Upper lobe of right lung (tissue), 1 donor: ENCODE measurements at regions not wholly inside any gene's neighbourhood (a gene's known extent, or its start where the extent isn't known, plus 50 kb on each side); places are given as distances from the start of the nearest gene placed in this dataset.

Experiments
- ATAC-seq: fragments of 200-7000 bp; cut with Tn5 transposase; one replicate; pipeline ENCODE4 v1.9.1; 2020; ENCODE audit warnings: mild to moderate bottlenecking, moderate library complexity
- DNase-seq: peaks from one replicate; pipeline ENCODE4 v3.0.0-alpha.2; 2020
- H3K27ac ChIP-seq: fragments of 200-600 bp; one replicate; pipeline ENCODE4 v1.8.0; 2022
- H3K27me3 ChIP-seq: fragments of 200-600 bp; one replicate; pipeline ENCODE4 v1.8.0; 2022; ENCODE audit warnings: mild to moderate bottlenecking
- H3K36me3 ChIP-seq: fragments of 200-600 bp; one replicate; pipeline ENCODE4 v1.8.0; 2022
- H3K4me1 ChIP-seq: fragments of 200-600 bp; one replicate; pipeline ENCODE4 v1.8.0; 2022
- H3K4me3 ChIP-seq: fragments of 200-600 bp; one replicate; pipeline ENCODE4 v1.8.0; 2022; ENCODE audit warnings: mild to moderate bottlenecking
- H3K9me3 ChIP-seq: fragments of 200-600 bp; one replicate; pipeline ENCODE4 v1.8.0; 2022
- intact Hi-C: fragments of 100-400 bp; cut with DNase I; formaldehyde crosslinking; loops from one replicate; pipeline ENCODE4 v1.11.0; 2022
- TF ChIP-seq, protein P1 (sequence below): fragments of 200-600 bp; IDR thresholded peaks from one replicate; pipeline ENCODE4 v1.8.0; 2022; ENCODE audit warnings: antibody characterized with exemption
- donor health status: DM: no; HTN: yes; CAD: no; lungs with severe emphysema.

DNA sequence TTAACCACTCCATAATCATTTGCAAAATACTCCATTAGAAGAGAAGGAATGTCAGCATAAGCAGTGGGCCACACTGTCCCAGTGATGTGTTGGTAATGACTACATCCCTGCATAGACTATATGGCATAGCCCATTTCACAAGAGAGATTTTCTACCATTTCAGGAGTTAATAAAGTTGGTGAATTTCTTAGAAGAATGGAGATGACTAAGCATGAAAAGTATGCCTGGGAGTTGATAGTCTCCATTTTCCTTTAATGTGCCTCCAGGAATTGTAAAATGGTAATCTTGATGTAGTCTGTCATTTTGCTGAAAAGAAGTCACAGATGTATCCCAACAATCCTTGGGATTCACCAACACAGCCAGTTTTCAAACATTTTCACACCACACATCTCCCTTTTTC lies 608.8 kb upstream of the CHRM3 start:
- no peak overlapping the region for H3K27ac ChIP-seq
- H3K36me3 ChIP-seq: no peaks in the 10 kb centered on the region
- DNase-seq (no peak), ATAC-seq (no peak)
- H3K4me3 ChIP-seq: no peak overlapping the region
- intact Hi-C loops: no loop called here
- H3K27me3 ChIP-seq: no peaks in the 10 kb centered on the region
- no peaks in the 10 kb centered on the region for H3K4me1 ChIP-seq
- TF ChIP-seq, protein P1, sequence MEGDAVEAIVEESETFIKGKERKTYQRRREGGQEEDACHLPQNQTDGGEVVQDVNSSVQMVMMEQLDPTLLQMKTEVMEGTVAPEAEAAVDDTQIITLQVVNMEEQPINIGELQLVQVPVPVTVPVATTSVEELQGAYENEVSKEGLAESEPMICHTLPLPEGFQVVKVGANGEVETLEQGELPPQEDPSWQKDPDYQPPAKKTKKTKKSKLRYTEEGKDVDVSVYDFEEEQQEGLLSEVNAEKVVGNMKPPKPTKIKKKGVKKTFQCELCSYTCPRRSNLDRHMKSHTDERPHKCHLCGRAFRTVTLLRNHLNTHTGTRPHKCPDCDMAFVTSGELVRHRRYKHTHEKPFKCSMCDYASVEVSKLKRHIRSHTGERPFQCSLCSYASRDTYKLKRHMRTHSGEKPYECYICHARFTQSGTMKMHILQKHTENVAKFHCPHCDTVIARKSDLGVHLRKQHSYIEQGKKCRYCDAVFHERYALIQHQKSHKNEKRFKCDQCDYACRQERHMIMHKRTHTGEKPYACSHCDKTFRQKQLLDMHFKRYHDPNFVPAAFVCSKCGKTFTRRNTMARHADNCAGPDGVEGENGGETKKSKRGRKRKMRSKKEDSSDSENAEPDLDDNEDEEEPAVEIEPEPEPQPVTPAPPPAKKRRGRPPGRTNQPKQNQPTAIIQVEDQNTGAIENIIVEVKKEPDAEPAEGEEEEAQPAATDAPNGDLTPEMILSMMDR: no peak
- H3K9me3 ChIP-seq: no peaks in the 10 kb centered on the region

GRCh38 chr1:238776126-238776525 lies 610.2 kb upstream of the CHRM3 start:
- ATAC-seq (no peak), DNase-seq (no peak)
- Histone ChIP-seq H3K4me1 (no peaks in the 10 kb centered on the region), H3K27me3 (no peaks in the 10 kb centered on the region), H3K27ac (no peak overlapping the region), H3K9me3 (no peaks in the 10 kb centered on the region), H3K36me3 (no peaks in the 10 kb centered on the region), H3K4me3 (no peak overlapping the region)
- intact Hi-C loops: no loop called here
- TF ChIP-seq, protein P1: no peak

DNA sequence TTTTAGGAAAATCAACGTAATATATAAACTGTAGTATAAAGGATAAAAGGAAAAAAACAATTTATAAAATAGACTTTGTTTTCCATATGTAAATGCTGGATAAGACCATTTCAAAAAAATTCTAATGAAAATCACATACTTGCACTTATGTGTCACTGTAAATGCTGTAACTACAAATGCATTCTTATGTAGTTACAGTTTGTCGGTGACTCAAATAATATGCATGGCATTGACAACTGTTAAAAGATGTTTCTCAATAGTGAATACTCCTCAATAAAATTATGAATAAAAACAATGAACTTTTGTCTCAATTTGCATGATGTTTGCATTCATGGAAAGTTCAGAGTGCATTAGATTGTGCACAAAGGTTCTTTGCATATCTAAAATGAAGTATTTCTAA lies 614.0 kb upstream of the CHRM3 start:
- intact Hi-C loops: no loop called here
- Histone ChIP-seq H3K36me3 (no peaks in the 10 kb centered on the region), H3K27me3 (no peaks in the 10 kb centered on the region), H3K4me3 (no peak overlapping the region), H3K9me3 (no peaks in the 10 kb centered on the region), H3K4me1 (no peaks in the 10 kb centered on the region), H3K27ac (no peak overlapping the region)
- no peak for DNase-seq
- ATAC-seq: no peak
- TF ChIP-seq, protein P1: no peak

GRCh38 chr1:238767321-238767720 lies 619.0 kb upstream of the CHRM3 start:
- DNase-seq (no peak), ATAC-seq (no peak)
- H3K27me3 ChIP-seq: no peaks in the 10 kb centered on the region
- H3K9me3 ChIP-seq: peaks cover 7% of the 10 kb centered on the region
- intact Hi-C loops: no loop called here
- H3K4me1 ChIP-seq: no peaks in the 10 kb centered on the region
- H3K27ac ChIP-seq: no peak overlapping the region
- no peak overlapping the region for H3K4me3 ChIP-seq
- TF ChIP-seq, protein P1: no peak
- H3K36me3 ChIP-seq: no peaks in the 10 kb centered on the region

GRCh38 chr1:238764779-238765178 lies 621.6 kb upstream of the CHRM3 start:
- Histone ChIP-seq H3K27ac (no peak overlapping the region), H3K36me3 (no peaks in the 10 kb centered on the region), H3K9me3 (peaks cover 7% of the 10 kb centered on the region), H3K27me3 (no peaks in the 10 kb centered on the region), H3K4me1 (no peaks in the 10 kb centered on the region), H3K4me3 (no peak overlapping the region)
- TF ChIP-seq, protein P1: no peak
- ATAC-seq: no peak
- intact Hi-C loops: no loop called here
- DNase-seq: no peak

DNA sequence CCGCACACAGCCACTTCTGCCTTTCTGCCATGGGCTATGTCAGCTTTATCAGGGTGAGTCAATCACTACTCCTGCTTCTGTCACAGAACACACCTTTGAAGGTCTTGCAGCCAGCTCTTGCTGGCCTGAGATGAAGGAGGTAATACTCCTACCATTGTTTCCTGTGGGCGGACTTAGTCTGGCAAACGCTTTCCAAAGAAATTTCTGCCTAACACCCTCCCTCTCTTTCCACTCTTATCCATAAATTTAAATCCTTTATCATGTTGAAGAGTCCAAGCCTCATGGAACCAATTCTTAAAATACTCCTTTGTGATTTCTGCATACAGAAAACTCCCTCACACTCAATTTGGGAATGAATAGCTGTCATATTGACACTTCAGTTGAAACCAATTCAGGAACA lies 633.1 kb upstream of the CHRM3 start:
- DNase-seq (no peak), ATAC-seq (no peak)
- no peaks in the 10 kb centered on the region for H3K27me3 ChIP-seq
- H3K27ac ChIP-seq: no peak overlapping the region
- no peaks in the 10 kb centered on the region for H3K9me3 ChIP-seq
- no peak overlapping the region for H3K4me3 ChIP-seq
- intact Hi-C loops: no loop called here
- H3K4me1 ChIP-seq: no peaks in the 10 kb centered on the region
- no peaks in the 10 kb centered on the region for H3K36me3 ChIP-seq
- TF ChIP-seq, protein P1: no peak
